HCT116 (cell line): ENCODE measurements at regions not wholly inside any gene's neighbourhood (a gene's known extent, or its start where the extent isn't known, plus 50 kb on each side); places are given as distances from the start of the nearest gene placed in this dataset.

ENCODE experiments used
- ATAC-seq: fragments of 200-7000 bp; cut with Tn5 transposase; 2 replicates; pipeline ENCODE4 v1.9.1; 2020; ENCODE audit warnings: mild to moderate bottlenecking, moderate library complexity
- BruUV-seq: library from RNA; stranded (reverse); fragments of 400-500 nt; replicated peaks from 2 replicates; lab custom pipeline; 2021; lab: Mats Ljungman, UMichigan
- CTCF ChIA-PET: fragments of 300-600 bp; sonication (Branson Sonifier 250); formaldehyde crosslinking; loops from one replicate; lab custom pipeline; 2021; ENCODE audit warnings: antibody characterized with exemption; lab: Charles Lee
- POLR2A ChIA-PET: fragments of 300-600, 350-600 bp; sonication (Branson Sonifier 250); formaldehyde crosslinking; loops from one replicate; lab custom pipeline; 2021; ENCODE audit warnings: antibody characterized with exemption; lab: Charles Lee
- RAD21 ChIA-PET, 2 experiments: fragments of 300-600 bp; sonication (Branson Sonifier 250); formaldehyde crosslinking; loops; one replicate each; lab custom pipeline; 2023; ENCODE audit warnings: low total read pairs in 2 of 2; ENCODE audit not compliant: uncharacterized antibody in 2 of 2, unreplicated experiment in 2 of 2, low non-redundant PET in 1 of 2; lab: Charles Lee
- DNase-seq: peaks from one replicate; pipeline ENCODE4 v3.0.0-alpha.2; 2010; ENCODE audit warnings: low read depth, low spot score
- H2AFZ ChIP-seq: fragments of 200-600 bp; shearing (Covaris generic), sonication (generic); 2 replicates; pipeline ENCODE4 v1.6.1; 2017; ENCODE audit warnings: low read depth, mixed run types, mixed read lengths, antibody characterized with exemption, low read length; ENCODE audit not compliant: poor library complexity, severe bottlenecking
- H3K27ac ChIP-seq: 2 replicates; pipeline ENCODE4 v1.5.1; 2012; ENCODE audit warnings: low read depth, low read length
- H3K27me3 ChIP-seq: fragments of 200-600 bp; sonication (generic); 2 replicates; pipeline ENCODE4 v1.6.1; 2016; ENCODE audit warnings: mixed run types, low read length, mixed read lengths; ENCODE audit not compliant: insufficient read depth
- H3K36me3 ChIP-seq, 2 experiments: fragments of 200-500 bp in 1 of 2; fragments of 200-600 bp in 1 of 2; sonication (Bioruptor generic) in 1 of 2; sonication (generic) in 1 of 2; 2 replicates each; pipeline versions ENCODE4 v1.5.1 to v1.6.1; 2014 to 2016; ENCODE audit warnings: low read length in 2 of 2, inconsistent platforms in 1 of 2, mixed read lengths in 1 of 2, mixed run types in 1 of 2; ENCODE audit not compliant: insufficient read depth in 2 of 2, control insufficient read depth in 1 of 2
- H3K4me1 ChIP-seq, 2 experiments: fragments of 200-600 bp in 1 of 2; sonication (generic) in 1 of 2; 2 replicates each; pipeline versions ENCODE4 v1.5.1 to v1.6.1; 2012 to 2017; ENCODE audit warnings: low read length in 2 of 2, inconsistent platforms in 1 of 2, mild to moderate bottlenecking in 1 of 2, mixed read lengths in 1 of 2, mixed run types in 1 of 2, moderate library complexity in 1 of 2; ENCODE audit not compliant: insufficient read depth in 2 of 2, control insufficient read depth in 1 of 2
- H3K4me2 ChIP-seq: fragments of 200-600 bp; sonication (generic); 2 replicates; pipeline ENCODE4 v1.6.1; 2017; ENCODE audit warnings: mixed run types, low read length, mixed read lengths
- H3K4me3 ChIP-seq, 2 experiments: fragments of 200-600 bp in 1 of 2; sonication (generic) in 1 of 2; replicated peaks in 1 of 2; 2 replicates each; pipeline ENCODE4 v1.5.1; 2011 to 2016; ENCODE audit warnings: low read length in 2 of 2, control low read depth in 1 of 2, low read depth in 1 of 2, mild to moderate bottlenecking in 1 of 2, mixed read lengths in 1 of 2, mixed run types in 1 of 2
- H3K79me2 ChIP-seq: fragments of 200-600 bp; sonication (generic); 2 replicates; pipeline ENCODE4 v1.6.1; 2017; ENCODE audit warnings: mild to moderate bottlenecking, mixed run types, low read length, moderate library complexity, mixed read lengths; ENCODE audit not compliant: insufficient read depth
- H3K9ac ChIP-seq: fragments of 200-600 bp; sonication (generic); 2 replicates; pipeline ENCODE4 v1.6.1; 2016; ENCODE audit warnings: low read length, mixed read lengths
- H3K9me2 ChIP-seq: fragments of 200-600 bp; sonication (generic), shearing (Covaris generic); 2 replicates; pipeline ENCODE4 v1.6.1; 2017; ENCODE audit warnings: mixed run types, mild to moderate bottlenecking, moderate library complexity; ENCODE audit not compliant: insufficient read depth
- H3K9me3 ChIP-seq, 2 experiments: fragments of 200-500 bp in 1 of 2; fragments of 200-600 bp in 1 of 2; sonication (Bioruptor generic) in 1 of 2; sonication (generic) in 1 of 2; 2 replicates each; pipeline ENCODE4 v1.6.1; 2014 to 2017; ENCODE audit warnings: low read length in 2 of 2, mixed read lengths in 2 of 2, inconsistent platforms in 1 of 2, low read depth in 1 of 2, mild to moderate bottlenecking in 1 of 2, mixed run types in 1 of 2, moderate library complexity in 1 of 2; ENCODE audit not compliant: control insufficient read depth in 1 of 2, insufficient read depth in 1 of 2
- H4K20me1 ChIP-seq: fragments of 200-600 bp; sonication (generic), shearing (Covaris generic); 2 replicates; pipeline ENCODE4 v1.6.1; 2017; ENCODE audit warnings: mixed run types, mild to moderate bottlenecking, moderate library complexity; ENCODE audit not compliant: insufficient read depth
- EGR1 ChIP-seq: IDR thresholded peaks from 2 replicates; pipeline ENCODE4 v1.6.1; 2012; ENCODE audit warnings: low read depth
- ELF1 ChIP-seq: IDR thresholded peaks from 2 replicates; pipeline ENCODE4 v1.6.1; 2012; ENCODE audit warnings: low read depth, borderline replicate concordance
- EZH2 ChIP-seq: fragments of 200-600 bp; sonication (generic); IDR thresholded peaks from 2 replicates; pipeline ENCODE4 v1.6.1; 2017; ENCODE audit warnings: antibody characterized with exemption, mixed run types
- EZH2phosphoT487 ChIP-seq: fragments of 200-600 bp; IDR thresholded peaks from 2 replicates; pipeline ENCODE4 v1.6.1; 2018; ENCODE audit warnings: antibody characterized with exemption, borderline replicate concordance
- FOSL1 ChIP-seq: IDR thresholded peaks from 2 replicates; pipeline ENCODE4 v1.6.1; 2012; ENCODE audit warnings: low read depth
- JUND ChIP-seq: IDR thresholded peaks from 2 replicates; pipeline ENCODE4 v1.6.1; 2012
- POLR2A ChIP-seq: IDR thresholded peaks from 2 replicates; pipeline ENCODE4 v1.7.0; 2011; ENCODE audit warnings: borderline replicate concordance; ENCODE audit not compliant: insufficient read depth, insufficient read length; ENCODE audit errors: extremely low read depth
- YY1 ChIP-seq: IDR thresholded peaks from 2 replicates; pipeline ENCODE4 v1.6.1; 2011; ENCODE audit warnings: low read length, low read depth, moderate library complexity, mild to moderate bottlenecking; ENCODE audit not compliant: insufficient replicate concordance; ENCODE audit errors: extremely low read depth
- ZBTB33 ChIP-seq: IDR thresholded peaks from 2 replicates; pipeline ENCODE4 v1.6.1; 2011; ENCODE audit warnings: mild to moderate bottlenecking, low read length, moderate library complexity; ENCODE audit not compliant: insufficient replicate concordance; ENCODE audit errors: extremely low read depth
- intact Hi-C: fragments of 100-400 bp; cut with micrococcal nuclease; formaldehyde crosslinking; loops from 2 replicates; pipeline ENCODE4 v1.10.0; 2022
- TF ChIP-seq, protein P1 (sequence below): IDR thresholded peaks from 2 replicates; pipeline ENCODE4 v1.6.1; 2012; ENCODE audit warnings: low read depth

DNA sequence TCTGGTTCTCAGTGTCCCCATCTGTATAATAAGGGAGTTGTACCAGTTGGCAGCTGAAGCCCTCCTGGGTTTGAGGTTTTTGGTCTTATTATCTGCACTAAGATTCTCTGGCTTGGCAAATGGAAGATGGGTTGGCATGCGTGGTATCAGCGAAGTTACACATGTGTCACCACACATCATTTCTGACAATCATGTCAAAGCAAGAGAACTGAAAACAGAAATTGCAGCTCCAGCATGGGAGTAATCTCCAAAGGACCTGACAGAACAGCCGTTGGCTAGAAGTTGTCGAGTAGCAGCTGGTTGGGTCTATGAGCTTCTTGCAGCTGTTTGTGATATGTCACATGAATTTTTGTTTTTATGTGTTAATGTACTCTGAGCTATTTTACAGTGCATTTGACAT is 317.4 kb downstream of the SLC4A3 start:
- intact Hi-C loops = no loop called here
- CTCF ChIA-PET = no interaction called here

GRCh38 chr2:219946021-219946420 is 318.6 kb downstream of the SLC4A3 start:
- DNase-seq (no peak), ATAC-seq (no peak)
- H4K20me1 ChIP-seq = no peaks in the 10 kb centered on the region
- H3K9ac ChIP-seq = no peak overlapping the region
- H3K4me3 ChIP-seq = no peak overlapping the region
- intact Hi-C loops = no loop called here
- no peaks in the 10 kb centered on the region for H3K9me2 ChIP-seq
- RAD21 ChIA-PET = no interaction called here
- no peaks in the 10 kb centered on the region for H3K79me2 ChIP-seq
- BruUV-seq = no TSS peak
- no peaks in the 10 kb centered on the region for H3K4me1 ChIP-seq
- CTCF ChIA-PET = no interaction called here
- no peak overlapping the region for H3K4me2 ChIP-seq
- no peak overlapping the region for H3K27ac ChIP-seq
- POLR2A ChIA-PET = no interaction called here
- no peaks in the 10 kb centered on the region; a peak in 1 of 4 replicates for H3K36me3 ChIP-seq
- H3K27me3 ChIP-seq = no peaks in the 10 kb centered on the region
- H2AFZ ChIP-seq = no peak overlapping the region
- H3K9me3 ChIP-seq = no peaks in the 10 kb centered on the region
- TF ChIP-seq, protein P1, sequence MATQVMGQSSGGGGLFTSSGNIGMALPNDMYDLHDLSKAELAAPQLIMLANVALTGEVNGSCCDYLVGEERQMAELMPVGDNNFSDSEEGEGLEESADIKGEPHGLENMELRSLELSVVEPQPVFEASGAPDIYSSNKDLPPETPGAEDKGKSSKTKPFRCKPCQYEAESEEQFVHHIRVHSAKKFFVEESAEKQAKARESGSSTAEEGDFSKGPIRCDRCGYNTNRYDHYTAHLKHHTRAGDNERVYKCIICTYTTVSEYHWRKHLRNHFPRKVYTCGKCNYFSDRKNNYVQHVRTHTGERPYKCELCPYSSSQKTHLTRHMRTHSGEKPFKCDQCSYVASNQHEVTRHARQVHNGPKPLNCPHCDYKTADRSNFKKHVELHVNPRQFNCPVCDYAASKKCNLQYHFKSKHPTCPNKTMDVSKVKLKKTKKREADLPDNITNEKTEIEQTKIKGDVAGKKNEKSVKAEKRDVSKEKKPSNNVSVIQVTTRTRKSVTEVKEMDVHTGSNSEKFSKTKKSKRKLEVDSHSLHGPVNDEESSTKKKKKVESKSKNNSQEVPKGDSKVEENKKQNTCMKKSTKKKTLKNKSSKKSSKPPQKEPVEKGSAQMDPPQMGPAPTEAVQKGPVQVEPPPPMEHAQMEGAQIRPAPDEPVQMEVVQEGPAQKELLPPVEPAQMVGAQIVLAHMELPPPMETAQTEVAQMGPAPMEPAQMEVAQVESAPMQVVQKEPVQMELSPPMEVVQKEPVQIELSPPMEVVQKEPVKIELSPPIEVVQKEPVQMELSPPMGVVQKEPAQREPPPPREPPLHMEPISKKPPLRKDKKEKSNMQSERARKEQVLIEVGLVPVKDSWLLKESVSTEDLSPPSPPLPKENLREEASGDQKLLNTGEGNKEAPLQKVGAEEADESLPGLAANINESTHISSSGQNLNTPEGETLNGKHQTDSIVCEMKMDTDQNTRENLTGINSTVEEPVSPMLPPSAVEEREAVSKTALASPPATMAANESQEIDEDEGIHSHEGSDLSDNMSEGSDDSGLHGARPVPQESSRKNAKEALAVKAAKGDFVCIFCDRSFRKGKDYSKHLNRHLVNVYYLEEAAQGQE = no peak
- TF ChIP-seq YY1 (no peak), EZH2phosphoT487 (no peak), ZBTB33 (no peak), POLR2A (no peak)

More for the DNA sequence above, 317.4 kb downstream of the SLC4A3 start:
- DNase-seq (no peak), ATAC-seq (no peak)
- Histone ChIP-seq H3K27ac (no peak overlapping the region), H3K27me3 (no peaks in the 10 kb centered on the region), H3K9me2 (no peaks in the 10 kb centered on the region), H4K20me1 (no peaks in the 10 kb centered on the region), H2AFZ (no peak overlapping the region), H3K4me3 (no peak overlapping the region), H3K9ac (no peak overlapping the region), H3K4me1 (no peaks in the 10 kb centered on the region), H3K79me2 (no peaks in the 10 kb centered on the region), H3K4me2 (no peak overlapping the region), H3K9me3 (no peaks in the 10 kb centered on the region), H3K36me3 (no peaks in the 10 kb centered on the region; a peak in 1 of 4 replicates)
- RAD21 ChIA-PET = no interaction called here
- BruUV-seq = no TSS peak
- TF ChIP-seq EZH2 = no peak
- no peak for TF ChIP-seq JUND
- TF ChIP-seq, protein P1 = no peak
- no peak for TF ChIP-seq ELF1
- no peak for TF ChIP-seq EGR1
- no peak for TF ChIP-seq FOSL1
- POLR2A ChIA-PET = no interaction called here
